Retinal pigment epithelial cell (primary cell): ENCODE measurements at regions not wholly inside any gene's neighbourhood (a gene's known extent, or its start where the extent isn't known, plus 50 kb on each side); places are given as distances from the start of the nearest gene placed in this dataset.
"Not testable (repeated sequence)": the region's sequence is repeated elsewhere in the genome, so short reads cannot be mapped to it uniquely, and the experiment has no call there.

Experiments
- DNase-seq: peaks from one replicate; pipeline ENCODE4 v3.0.0-alpha.2; 2010; ENCODE audit warnings: low read depth
- H3K4me3 ChIP-seq: 2 replicates; pipeline ENCODE4 v1.5.1; 2011; ENCODE audit warnings: mild to moderate bottlenecking, low read length, control low read depth, moderate library complexity
- CTCF ChIP-seq: conservative IDR thresholded peaks from 2 replicates; pipeline ENCODE4 v1.5.1; 2011; ENCODE audit warnings: low read depth, low read length, control low read depth, inconsistent platforms

DNA sequence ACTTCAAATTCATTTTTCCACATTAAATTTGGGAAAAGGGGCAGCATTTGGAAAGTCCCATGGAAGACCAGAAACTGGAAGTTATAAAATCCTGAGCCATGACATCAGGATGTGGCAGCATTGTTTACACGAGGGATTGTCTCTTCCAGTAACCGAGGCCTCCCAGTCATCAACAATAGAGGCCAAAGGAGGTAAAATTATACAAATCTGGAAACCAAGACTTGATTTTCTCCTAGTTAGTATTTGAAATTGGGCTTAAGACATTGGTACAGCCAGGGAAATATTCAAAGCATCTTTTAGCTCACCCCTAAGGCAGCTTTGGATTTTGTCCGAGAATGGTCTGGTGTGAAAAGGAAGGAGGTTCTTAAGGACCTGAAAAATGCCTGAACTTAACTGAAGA is 251.6 kb upstream of the FOXF1 start:
- H3K4me3 ChIP-seq, result no peak overlapping the region
- TF ChIP-seq CTCF, result no peak
- DNase-seq, result no peak

DNA sequence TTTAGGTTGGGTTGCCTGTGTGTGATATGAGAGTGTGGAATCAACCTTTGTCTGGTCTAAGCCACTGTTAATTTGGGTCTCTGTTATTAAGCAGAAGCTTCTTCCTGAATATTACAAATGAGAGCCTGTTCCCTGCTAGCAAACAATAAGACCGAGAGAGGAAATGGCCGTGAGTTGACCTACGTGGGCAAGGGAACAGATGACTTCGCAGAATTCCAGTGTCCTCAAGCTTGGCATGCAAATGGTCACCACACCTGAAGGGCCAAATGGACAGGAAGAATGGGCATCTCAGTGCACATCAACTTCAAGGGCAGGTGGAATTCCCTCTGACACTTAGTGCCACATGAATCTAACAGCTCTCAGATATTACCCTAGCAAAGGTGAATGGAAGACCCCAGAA is 250.8 kb upstream of the FOXF1 start:
- DNase-seq, result no peak
- TF ChIP-seq CTCF, result no peak

DNA sequence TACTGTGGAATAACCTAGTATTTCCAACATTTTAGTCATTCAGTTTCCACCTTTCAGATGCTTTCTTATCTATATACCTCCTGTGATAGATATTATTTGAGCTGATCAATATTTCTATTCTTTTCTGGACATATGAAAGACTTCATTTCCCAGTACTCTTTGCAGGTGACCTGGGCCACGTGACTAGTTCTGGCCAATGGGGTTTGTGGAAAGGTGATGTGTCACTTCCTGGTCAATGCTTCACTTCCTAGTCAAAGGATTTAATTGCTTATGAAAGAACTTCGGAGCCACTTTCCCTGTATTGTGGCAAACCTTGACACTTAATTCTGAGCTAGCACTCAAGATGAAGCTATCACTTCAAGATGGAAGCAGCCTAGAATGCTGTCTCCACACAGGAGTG is 248.9 kb upstream of the FOXF1 start:
- H3K4me3 ChIP-seq, result no peak overlapping the region
- TF ChIP-seq CTCF, result no peak
- no peak for DNase-seq

More for the DNA sequence above, 250.8 kb upstream of the FOXF1 start:
- H3K4me3 ChIP-seq, result no peak overlapping the region

GRCh38 chr16:86267657-86268056 is 242.7 kb upstream of the FOXF1 start:
- DNase-seq, H3K4me3 ChIP-seq: not testable (repeated sequence)

DNA sequence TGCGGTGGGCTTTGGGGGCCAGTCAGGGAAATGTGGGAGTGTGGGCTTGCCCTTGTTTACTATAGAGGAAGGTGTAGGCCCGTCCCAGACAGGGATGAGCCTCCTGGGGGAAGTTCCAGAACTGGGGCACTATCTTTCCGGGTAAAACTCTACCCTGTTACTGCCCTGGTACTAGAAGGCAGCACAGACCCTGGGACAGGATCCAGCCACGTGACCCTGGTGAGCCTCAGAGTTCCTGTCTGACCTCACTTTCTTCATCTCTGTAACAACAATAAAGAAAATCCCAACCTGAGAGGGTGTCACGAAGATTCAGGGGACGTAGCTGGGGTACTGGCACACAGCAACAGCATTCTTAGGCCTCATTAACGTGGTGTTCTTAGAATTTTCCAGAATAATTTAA is 239.6 kb upstream of the FOXF1 start:
- TF ChIP-seq CTCF, result no peak
- no peak overlapping the region for H3K4me3 ChIP-seq
- DNase-seq, result no peak

DNA sequence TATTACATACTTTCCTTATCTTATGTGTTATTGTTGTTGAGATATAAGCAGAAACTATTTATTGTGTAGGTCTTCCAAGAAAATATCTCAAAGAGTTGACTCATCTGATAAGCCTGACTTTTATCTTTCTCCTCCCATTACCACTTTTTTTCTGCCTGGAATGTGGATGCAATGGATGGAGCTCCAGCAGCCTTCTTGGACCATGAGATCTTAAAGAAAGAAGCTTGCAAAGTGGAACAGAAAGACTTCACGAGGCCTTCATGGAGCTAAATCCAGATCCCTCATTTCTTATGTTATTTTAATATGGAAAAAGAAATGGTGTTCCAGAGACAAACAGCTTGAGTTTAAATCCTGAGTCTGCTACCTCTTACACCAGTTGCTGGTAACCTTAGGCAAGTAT is 237.6 kb upstream of the FOXF1 start:
- TF ChIP-seq CTCF, result no peak
- H3K4me3 ChIP-seq, result no peak overlapping the region
- no peak for DNase-seq

DNA sequence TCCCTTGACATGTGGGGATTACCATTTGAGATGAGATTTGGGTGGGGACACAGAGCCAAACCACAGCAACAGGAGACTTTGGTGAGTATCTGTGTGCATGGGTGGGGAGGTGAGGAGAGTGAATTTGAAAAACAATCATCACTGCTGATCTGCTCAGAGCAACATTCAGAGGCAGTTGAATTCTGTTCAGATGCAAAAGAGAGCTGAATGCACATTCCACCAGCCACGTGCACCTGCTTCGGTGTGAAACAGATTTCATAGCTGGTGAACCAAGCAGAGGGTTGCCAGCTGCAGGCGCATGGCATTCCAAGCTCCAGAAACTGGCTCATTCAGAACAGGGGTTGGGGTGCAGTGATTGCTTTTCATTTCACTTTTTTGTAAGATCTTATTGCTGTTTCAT is 233.1 kb upstream of the FOXF1 start:
- no peak for DNase-seq
- no peak for TF ChIP-seq CTCF
- H3K4me3 ChIP-seq, result no peak overlapping the region

- H3K4me3 ChIP-seq, DNase-seq: not testable (repeated sequence)
Observed at GRCh38 chr16:86277859-86278258, 232.5 kb upstream of the FOXF1 start.

GRCh38 chr16:86281421-86281820 is 228.9 kb upstream of the FOXF1 start:
- no peak overlapping the region for H3K4me3 ChIP-seq
- DNase-seq, result no peak
- TF ChIP-seq CTCF, result no peak
